HG02642 (cell line): ENCODE measurements at regions not wholly inside any gene's neighbourhood (a gene's known extent, or its start where the extent isn't known, plus 50 kb on each side); places are given as distances from the start of the nearest gene placed in this dataset.
"Not testable (repeated sequence)": the region's sequence is repeated elsewhere in the genome, so short reads cannot be mapped to it uniquely, and the experiment has no call there.

Source experiments
- ATAC-seq: cut with Tn5 transposase; IDR thresholded peaks from one replicate; pipeline ENCODE4 v1.9.1; 2021; ENCODE audit warnings: mild to moderate bottlenecking; ENCODE audit not compliant: unreplicated experiment, poor library complexity

- ATAC-seq = no peak
Measured at GRCh38 chr17:73833775-73834488, 189.7 kb upstream of the SDK2 start.

- no peak for ATAC-seq
Measured at GRCh38 chr17:73834684-73835343, 190.6 kb upstream of the SDK2 start.

- ATAC-seq = no peak
Measured at GRCh38 chr17:73835605-73836004, 191.4 kb upstream of the SDK2 start.

- no peak for ATAC-seq
Measured at GRCh38 chr17:73838815-73839214, 194.6 kb upstream of the SDK2 start.

GRCh38 chr17:73840829-73841228 lies 196.6 kb upstream of the SDK2 start:
- ATAC-seq = no peak

- no peak for ATAC-seq
Measured at GRCh38 chr17:73841431-73842060, 197.3 kb upstream of the SDK2 start.

- ATAC-seq = no peak
Measured at GRCh38 chr17:73847952-73848351, 203.7 kb upstream of the SDK2 start.

- no peak for ATAC-seq
Measured at GRCh38 chr17:73850426-73850825, 206.2 kb upstream of the SDK2 start.

GRCh38 chr17:73851091-73851490 lies 206.8 kb upstream of the SDK2 start:
- no peak for ATAC-seq

GRCh38 chr17:73851921-73852320 lies 207.7 kb upstream of the SDK2 start:
- no peak for ATAC-seq

GRCh38 chr17:73855720-73856333 lies 211.6 kb upstream of the SDK2 start:
- no peak for ATAC-seq

- no peak for ATAC-seq
Measured at GRCh38 chr17:73856556-73856955, 212.3 kb upstream of the SDK2 start.

GRCh38 chr17:73859439-73860008 lies 215.3 kb upstream of the SDK2 start:
- ATAC-seq = not testable (repeated sequence)

- ATAC-seq = no peak
Measured at GRCh38 chr17:73861543-73861942, 217.3 kb upstream of the SDK2 start.

- no peak for ATAC-seq
Measured at GRCh38 chr17:73863761-73864535, 219.7 kb upstream of the SDK2 start.

GRCh38 chr17:73865831-73866230 lies 221.6 kb upstream of the SDK2 start:
- ATAC-seq = no peak

- no peak for ATAC-seq
Measured at GRCh38 chr17:73867056-73867455, 222.8 kb upstream of the SDK2 start.

- no peak for ATAC-seq
Measured at GRCh38 chr17:73870068-73870467, 225.8 kb upstream of the SDK2 start.

- no peak for ATAC-seq
Measured at GRCh38 chr17:73870473-73870872, 226.2 kb upstream of the SDK2 start.

- no peak for ATAC-seq
Measured at GRCh38 chr17:73872816-73873215, 228.6 kb upstream of the SDK2 start.
